Stimulated activated effector memory CD8-positive, alpha-beta T cell treated with anti-CD3 and anti-CD28 coated beads, Interleukin-12 subunit alpha, Interleukin-12 subunit beta, amount 100 ng/mL, for 72 hours (primary cell): ENCODE measurements at regions not wholly inside any gene's neighbourhood (a gene's known extent, or its start where the extent isn't known, plus 50 kb on each side); places are given as distances from the start of the nearest gene placed in this dataset.
"Not testable (repeated sequence)": the region's sequence is repeated elsewhere in the genome, so short reads cannot be mapped to it uniquely, and the experiment has no call there.

Source experiments
- ATAC-seq: fragments of 150-1000 bp; cut with Tn5 transposase; 2 replicates; pipeline ENCODE4 v1.10.0; 2021
- DNase-seq, 2 donors: peaks; one replicate each; pipeline ENCODE4 v3.0.0; 2021 to 2022; ENCODE audit warnings: low spot score in 2 of 2
- H3K27ac Mint-ChIP-seq: one replicate; pipeline ENCODE4 v1.8.0; 2022; ENCODE audit warnings: mild to moderate bottlenecking, mixed read lengths
- H3K36me3 Mint-ChIP-seq: one replicate; pipeline ENCODE4 v1.8.0; 2022; ENCODE audit warnings: mild to moderate bottlenecking, mixed read lengths
- H3K4me1 Mint-ChIP-seq: one replicate; pipeline ENCODE4 v1.8.0; 2022; ENCODE audit warnings: mixed read lengths
- H3K4me3 Mint-ChIP-seq: one replicate; pipeline ENCODE4 v1.8.0; 2022; ENCODE audit warnings: mild to moderate bottlenecking, mixed read lengths
- H3K9me3 Mint-ChIP-seq: one replicate; pipeline ENCODE4 v1.8.0; 2022; ENCODE audit warnings: mixed read lengths

DNA sequence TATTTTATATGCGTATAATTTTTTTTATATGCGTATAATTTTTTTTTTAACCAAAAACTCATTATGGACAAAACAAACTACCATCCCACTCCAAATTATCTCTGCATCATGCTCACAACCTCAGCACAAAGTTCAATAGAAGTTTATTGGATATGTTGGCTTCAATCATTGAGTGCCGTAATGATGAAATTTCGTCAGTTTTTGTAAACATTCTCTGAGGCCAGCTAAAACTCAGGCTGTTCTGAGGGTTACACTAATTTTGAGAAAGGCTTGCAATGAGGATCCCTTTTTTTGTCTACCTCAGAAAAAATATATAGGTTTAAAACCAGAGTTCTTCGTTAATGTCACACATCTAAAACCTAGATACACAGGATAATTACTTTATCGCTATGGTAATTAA lies 1253.2 kb downstream of the EFNA5 start:
- Mint-ChIP-seq H3K4me1 (no peaks in the 10 kb centered on the region), H3K4me3 (no peak overlapping the region), H3K27ac (no peak overlapping the region), H3K36me3 (no peaks in the 10 kb centered on the region), H3K9me3 (peaks cover 16% of the 10 kb centered on the region)
- DNase-seq (no peak), ATAC-seq (no peak)

DNA sequence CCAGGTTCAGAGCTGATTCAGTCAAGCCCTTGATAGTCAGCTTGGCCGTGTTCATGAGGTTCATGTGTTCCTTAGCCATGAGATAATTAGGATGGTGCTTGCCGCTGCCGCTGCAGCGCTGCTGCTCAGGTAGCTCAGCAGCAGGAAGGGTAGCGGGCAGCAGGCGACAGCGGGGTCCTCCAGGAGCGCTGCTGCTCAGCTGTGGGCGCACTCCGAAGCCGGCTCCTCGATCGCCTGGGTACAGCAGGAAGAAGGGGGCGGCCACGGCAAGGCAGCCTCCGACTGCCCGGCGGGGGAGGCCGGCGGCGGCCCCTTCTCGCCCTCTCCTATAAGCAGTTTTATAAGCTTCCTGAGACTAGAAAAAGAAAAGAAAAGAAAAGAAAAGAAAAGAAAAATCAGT lies 1253.6 kb downstream of the EFNA5 start:
- Mint-ChIP-seq H3K36me3 (no peaks in the 10 kb centered on the region), H3K4me1 (no peaks in the 10 kb centered on the region), H3K27ac (no peak overlapping the region), H3K4me3 (no peak overlapping the region), H3K9me3 (peaks cover 13% of the 10 kb centered on the region)
- DNase-seq (no peak), ATAC-seq (no peak)

DNA sequence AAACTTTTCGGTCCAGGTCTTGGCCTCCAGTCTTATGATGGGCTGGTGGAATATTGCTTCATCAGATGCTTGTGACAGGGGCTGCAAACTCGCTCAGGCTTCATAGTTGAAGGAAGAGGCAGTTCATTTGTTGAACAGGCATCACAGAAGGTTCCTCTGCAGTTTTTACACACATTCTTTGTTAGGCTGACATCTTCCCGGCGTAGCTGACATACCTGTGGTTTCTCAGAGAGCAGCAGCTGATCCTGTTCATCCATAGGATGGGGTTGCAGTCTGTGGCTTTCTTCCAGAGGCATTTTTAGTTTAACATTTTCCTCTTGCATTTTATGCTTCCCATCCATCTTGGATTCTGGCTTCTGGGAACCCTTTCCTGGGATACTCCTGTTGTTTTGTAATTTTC lies 1255.2 kb downstream of the EFNA5 start:
- H3K9me3 Mint-ChIP-seq: peaks cover 13% of the 10 kb centered on the region
- no peaks in the 10 kb centered on the region for H3K36me3 Mint-ChIP-seq
- no peak for ATAC-seq
- no peak overlapping the region for H3K4me3 Mint-ChIP-seq
- H3K27ac Mint-ChIP-seq: no peak overlapping the region
- H3K4me1 Mint-ChIP-seq: no peaks in the 10 kb centered on the region
- no peak for DNase-seq

DNA sequence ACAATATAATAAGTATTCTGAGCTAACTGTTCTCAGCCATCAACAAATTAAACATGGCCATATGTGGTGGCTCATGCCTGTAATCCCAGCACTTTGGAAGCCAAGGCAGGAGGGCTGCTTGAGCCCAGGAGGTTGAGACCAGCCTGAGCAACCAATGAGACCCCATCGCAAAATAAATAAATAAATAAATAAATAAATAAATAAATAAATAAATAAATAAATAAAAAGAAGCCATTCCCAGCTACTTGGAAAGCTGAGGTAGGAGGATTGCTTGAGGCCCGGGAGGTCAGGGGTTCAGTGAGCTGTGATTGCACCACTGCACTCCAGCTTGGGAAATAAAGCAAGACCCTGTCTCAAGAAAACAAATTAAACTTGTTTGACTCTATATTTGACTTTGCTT lies 1256.4 kb downstream of the EFNA5 start:
- Mint-ChIP-seq H3K27ac (no peak overlapping the region), H3K36me3 (no peaks in the 10 kb centered on the region), H3K4me1 (no peaks in the 10 kb centered on the region), H3K9me3 (peaks cover 13% of the 10 kb centered on the region), H3K4me3 (no peak overlapping the region)
- no peak for ATAC-seq
- DNase-seq: no peak

DNA sequence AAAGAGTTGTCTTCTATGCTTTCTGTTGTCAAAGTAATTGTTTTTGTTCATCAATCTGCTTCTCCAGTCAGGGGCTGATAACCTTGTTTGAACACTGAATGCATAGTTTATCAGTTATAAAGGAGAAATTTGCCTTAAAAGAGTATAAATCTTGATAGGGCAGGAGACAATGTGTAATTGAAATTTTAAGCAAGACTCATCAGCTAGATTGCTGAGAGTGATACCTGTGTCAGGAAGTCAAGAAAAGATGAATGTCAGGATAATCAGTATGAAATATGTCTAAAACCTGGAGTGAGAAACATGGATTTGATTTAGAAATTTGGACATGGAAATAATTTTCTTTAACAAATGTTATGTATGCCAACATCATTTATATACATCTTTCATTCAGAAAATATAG lies 1258.1 kb downstream of the EFNA5 start:
- Mint-ChIP-seq H3K4me1 (no peaks in the 10 kb centered on the region), H3K9me3 (peaks cover 11% of the 10 kb centered on the region), H3K36me3 (no peaks in the 10 kb centered on the region), H3K4me3 (no peak overlapping the region), H3K27ac (no peak overlapping the region)
- ATAC-seq (no peak), DNase-seq (no peak)

DNA sequence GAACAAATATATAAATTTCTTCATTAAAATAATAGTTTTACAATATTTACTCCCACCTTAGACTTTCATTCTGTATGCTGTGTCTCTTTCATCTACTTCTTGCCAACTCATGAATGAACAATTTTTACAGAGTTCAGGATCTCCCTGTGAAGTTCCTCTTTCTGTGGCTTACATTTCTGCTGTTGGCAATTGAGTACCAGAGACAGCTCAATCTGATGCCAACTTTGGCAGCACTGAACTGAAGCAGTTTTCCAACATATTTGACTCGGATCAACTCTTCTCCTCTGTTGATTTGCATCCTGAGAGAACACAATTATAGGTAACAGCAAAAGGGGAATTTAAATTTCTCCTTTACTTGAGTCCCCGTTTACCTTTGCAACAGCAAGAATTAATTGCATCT lies 1262.2 kb downstream of the EFNA5 start:
- Mint-ChIP-seq H3K9me3 (no peaks in the 10 kb centered on the region), H3K4me3 (no peak overlapping the region), H3K4me1 (no peaks in the 10 kb centered on the region), H3K27ac (no peak overlapping the region), H3K36me3 (no peaks in the 10 kb centered on the region)
- ATAC-seq (no peak), DNase-seq (no peak)

DNA sequence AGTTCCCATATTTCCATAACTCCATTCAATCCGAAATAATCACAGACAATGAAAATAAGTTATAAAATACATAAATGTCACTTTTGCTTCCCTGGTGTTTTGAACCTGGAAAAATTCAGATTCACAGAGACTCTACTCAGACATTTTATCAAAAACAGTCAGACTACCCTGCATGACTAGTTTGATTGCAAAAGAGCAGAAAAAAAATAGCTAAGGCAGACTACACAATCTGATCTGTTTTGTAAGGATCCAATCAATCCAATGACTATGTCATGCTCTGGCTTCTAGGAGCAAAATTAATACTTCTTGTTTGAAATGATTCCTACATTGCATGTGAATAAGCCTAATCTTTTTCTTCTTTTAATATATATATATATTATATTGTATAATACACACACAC lies 1262.6 kb downstream of the EFNA5 start:
- Mint-ChIP-seq H3K4me1 (no peaks in the 10 kb centered on the region), H3K4me3 (no peak overlapping the region), H3K9me3 (no peaks in the 10 kb centered on the region), H3K36me3 (no peaks in the 10 kb centered on the region), H3K27ac (no peak overlapping the region)
- no peak for ATAC-seq
- no peak for DNase-seq

DNA sequence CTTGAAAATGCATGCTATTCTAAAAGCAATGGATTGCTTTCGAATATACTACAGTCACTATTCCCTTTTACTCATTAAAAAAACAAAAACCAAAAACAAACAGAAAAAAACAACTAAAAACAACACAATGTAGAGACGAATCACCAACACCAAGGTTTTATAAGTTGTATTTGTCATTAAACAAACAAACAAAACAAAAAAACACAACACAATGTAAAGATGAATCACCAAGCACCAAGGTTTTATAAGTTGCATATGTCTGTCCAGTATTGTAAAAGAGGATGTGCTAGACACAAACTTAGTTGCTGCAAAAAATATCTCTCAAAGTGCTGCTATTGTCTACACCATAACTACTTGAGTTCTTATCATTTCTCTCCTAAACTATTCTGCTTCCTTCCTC lies 1269.2 kb downstream of the EFNA5 start:
- DNase-seq (no peak), ATAC-seq (no peak)
- Mint-ChIP-seq H3K4me1 (no peaks in the 10 kb centered on the region), H3K36me3 (no peaks in the 10 kb centered on the region), H3K9me3 (no peaks in the 10 kb centered on the region), H3K27ac (no peak overlapping the region), H3K4me3 (no peak overlapping the region)

DNA sequence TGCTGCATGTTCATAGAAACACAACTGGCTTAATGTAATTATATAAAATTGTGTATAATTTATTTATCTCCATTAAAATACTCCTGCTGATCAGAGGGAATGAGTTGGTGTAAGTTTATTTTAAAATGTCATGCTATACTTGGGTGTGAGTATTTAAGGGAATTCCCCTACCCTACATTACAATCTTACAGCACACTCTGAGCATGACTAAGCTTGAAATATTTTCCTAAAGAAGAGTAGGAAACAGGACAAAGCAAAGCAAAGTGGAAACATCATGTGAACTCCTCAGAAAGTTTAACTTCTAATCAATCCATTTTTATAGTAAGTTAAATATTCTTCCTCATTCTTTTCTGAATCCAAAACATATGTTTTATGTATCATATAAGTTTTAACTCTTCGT lies 1271.3 kb downstream of the EFNA5 start:
- Mint-ChIP-seq H3K9me3 (peaks cover 4% of the 10 kb centered on the region), H3K36me3 (no peaks in the 10 kb centered on the region), H3K4me3 (no peak overlapping the region), H3K4me1 (no peaks in the 10 kb centered on the region), H3K27ac (no peak overlapping the region)
- ATAC-seq: no peak
- no peak for DNase-seq

DNA sequence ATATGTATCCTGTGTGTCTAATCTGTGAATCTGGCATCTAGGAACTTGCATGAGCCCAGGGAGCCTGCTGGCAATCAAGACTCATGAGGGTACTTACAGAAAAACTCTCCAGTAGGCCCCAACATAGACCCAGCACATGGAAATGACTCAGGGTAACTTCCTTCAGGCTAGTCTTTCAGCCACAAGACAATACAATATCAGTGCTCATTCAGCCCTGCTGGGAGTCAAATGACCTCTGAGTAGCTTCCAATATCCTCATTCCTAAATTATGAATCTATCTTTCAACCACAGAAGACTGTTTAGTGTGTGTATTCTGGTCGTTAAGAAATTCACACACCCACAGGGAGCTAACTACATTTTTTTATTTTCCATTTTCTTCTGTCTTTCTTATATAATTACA lies 1273.0 kb downstream of the EFNA5 start:
- H3K27ac Mint-ChIP-seq: no peak overlapping the region
- DNase-seq (no peak), ATAC-seq (no peak)
- H3K4me1 Mint-ChIP-seq: no peaks in the 10 kb centered on the region
- no peak overlapping the region for H3K4me3 Mint-ChIP-seq
- peaks cover 4% of the 10 kb centered on the region for H3K9me3 Mint-ChIP-seq
- H3K36me3 Mint-ChIP-seq: no peaks in the 10 kb centered on the region

DNA sequence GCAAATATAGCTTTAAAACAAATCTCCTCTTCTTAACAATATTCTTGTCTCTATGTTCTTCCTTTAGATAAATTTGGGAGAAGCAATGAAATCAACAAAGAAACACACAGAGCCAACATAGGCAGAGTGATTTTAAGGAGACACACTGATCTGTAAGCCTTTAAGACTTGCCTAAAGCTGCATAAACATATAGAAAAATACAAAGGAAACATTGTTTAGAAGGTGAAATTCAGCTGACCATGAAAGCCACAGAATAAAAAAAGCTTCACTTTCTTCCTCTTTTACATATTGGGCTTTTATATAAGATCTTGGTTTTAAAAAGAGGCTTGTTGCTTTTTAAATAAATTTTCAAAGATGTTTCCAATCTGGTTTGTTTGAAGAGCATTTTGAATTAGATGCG lies 1277.5 kb downstream of the EFNA5 start:
- Mint-ChIP-seq H3K36me3 (no peaks in the 10 kb centered on the region), H3K4me1 (no peaks in the 10 kb centered on the region), H3K27ac (no peak overlapping the region), H3K4me3 (no peak overlapping the region), H3K9me3 (peaks cover 4% of the 10 kb centered on the region)
- ATAC-seq (no peak), DNase-seq (no peak)

DNA sequence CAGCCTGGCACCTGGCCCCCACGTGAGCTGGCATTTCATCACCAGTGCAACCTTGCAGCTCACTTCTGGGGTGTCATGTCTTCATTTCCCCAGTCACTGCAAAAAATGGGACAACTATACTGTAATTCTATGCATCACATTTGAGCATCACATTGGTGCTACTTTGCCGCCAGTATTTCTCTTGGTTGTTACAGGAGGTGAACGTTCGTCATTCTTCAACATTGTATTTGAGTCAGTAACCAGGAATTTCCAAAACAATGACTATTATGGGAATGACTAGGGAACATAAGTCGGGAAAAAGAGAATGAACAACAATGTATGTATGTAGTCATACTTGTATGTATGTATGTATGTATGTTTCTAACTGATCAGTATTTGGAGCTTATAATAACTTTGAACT lies 1278.0 kb downstream of the EFNA5 start:
- no peaks in the 10 kb centered on the region for H3K36me3 Mint-ChIP-seq
- no peak overlapping the region for H3K4me3 Mint-ChIP-seq
- no peak overlapping the region for H3K27ac Mint-ChIP-seq
- peaks cover 4% of the 10 kb centered on the region for H3K9me3 Mint-ChIP-seq
- H3K4me1 Mint-ChIP-seq: no peaks in the 10 kb centered on the region
- ATAC-seq (no peak), DNase-seq (no peak)

DNA sequence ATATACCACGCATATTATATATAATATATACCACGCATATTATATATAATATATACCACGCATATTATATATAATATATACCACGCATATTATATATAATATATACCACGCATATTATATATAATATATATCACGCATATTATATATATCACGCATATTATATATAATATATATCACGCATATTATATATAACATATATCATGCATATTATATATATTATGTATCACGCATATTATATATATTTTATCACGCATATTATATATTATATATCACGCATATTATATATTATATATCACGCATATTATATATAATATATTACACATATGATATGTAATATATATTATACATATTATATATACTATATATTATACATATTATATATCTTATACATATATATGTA lies 1283.0 kb downstream of the EFNA5 start:
- DNase-seq, H3K36me3 Mint-ChIP-seq, H3K4me1 Mint-ChIP-seq, H3K4me3 Mint-ChIP-seq, H3K9me3 Mint-ChIP-seq, H3K27ac Mint-ChIP-seq, ATAC-seq: not testable (repeated sequence)

DNA sequence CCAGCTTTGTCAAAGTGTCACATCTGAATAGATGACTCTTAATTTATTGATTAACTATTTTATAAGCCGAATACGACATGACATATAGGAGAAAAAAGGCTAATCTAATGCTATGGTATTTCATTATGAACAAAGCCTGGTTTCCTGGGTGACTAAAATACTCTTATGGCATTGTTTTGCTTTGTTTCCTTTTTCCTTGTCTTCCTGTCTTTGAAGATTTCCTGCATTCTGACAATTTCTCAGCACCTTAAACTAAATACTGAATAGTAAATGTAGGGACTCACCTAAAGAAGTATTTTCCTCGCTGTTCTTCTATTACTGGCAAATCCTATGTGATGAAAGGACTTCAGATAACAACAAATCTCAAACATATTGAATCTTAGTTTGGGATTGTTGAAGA lies 1284.5 kb downstream of the EFNA5 start:
- Mint-ChIP-seq H3K27ac (no peak overlapping the region), H3K9me3 (no peaks in the 10 kb centered on the region), H3K36me3 (no peaks in the 10 kb centered on the region), H3K4me1 (no peaks in the 10 kb centered on the region), H3K4me3 (no peak overlapping the region)
- DNase-seq (no peak), ATAC-seq (no peak)

DNA sequence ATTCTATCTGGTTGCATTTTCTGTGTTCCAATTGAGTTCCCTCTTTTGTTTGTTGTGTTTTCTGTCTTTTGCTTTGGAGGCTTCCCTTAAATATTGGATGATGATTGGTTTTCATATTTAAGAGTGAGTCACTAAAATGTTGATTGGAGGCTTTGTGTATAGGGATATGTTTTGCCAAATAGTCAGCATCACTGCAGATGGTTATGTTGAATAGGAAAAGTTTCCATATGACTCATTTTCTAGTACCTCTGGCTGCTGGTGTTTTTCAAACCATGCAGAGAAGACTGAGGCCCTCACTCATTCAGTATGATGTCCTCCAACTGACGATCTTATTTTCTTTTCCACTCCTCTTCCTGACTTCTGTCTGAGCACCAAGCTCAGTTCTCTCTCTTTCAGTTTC lies 1290.0 kb downstream of the EFNA5 start:
- Mint-ChIP-seq H3K36me3 (no peaks in the 10 kb centered on the region), H3K27ac (no peak overlapping the region), H3K4me3 (no peak overlapping the region), H3K4me1 (no peaks in the 10 kb centered on the region), H3K9me3 (peaks cover 9% of the 10 kb centered on the region)
- DNase-seq: no peak
- ATAC-seq: no peak

DNA sequence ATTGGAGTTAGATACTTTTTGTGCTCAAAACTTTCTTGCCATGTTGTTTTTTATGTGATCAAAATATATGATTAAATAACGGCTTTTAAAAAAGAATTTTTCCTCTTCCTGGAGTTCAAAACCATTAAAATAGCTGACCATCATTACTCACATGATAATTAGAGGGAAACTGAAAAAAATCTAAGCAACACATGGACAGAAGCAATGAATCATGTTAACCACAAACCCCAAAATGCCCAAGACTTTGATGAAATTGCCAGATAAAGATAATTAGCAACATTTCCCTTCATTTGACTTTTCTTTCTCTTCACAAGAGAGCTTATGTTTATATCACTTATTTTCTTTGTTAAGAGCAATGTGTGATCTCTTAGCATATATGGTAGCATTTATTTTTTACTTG lies 1294.2 kb downstream of the EFNA5 start:
- H3K4me3 Mint-ChIP-seq: no peak overlapping the region

DNA sequence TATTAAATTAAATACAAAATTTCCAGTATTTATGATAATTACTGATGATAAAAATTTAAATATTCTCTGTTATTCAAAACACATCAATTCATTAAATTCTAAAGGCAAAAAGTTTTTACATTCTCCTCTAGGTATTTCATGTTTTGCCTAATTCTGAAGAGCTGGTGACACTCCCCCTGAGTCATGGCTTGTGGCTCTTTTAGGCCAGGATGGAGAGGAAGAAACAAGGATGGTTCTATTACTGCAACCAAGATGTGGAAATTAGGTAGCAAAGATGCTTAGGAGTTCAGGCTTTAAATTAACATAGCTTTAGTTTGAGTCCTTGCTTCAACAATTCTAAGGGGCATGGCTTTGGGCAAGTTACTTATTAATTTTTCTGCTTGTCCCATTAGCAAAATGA lies 1295.8 kb downstream of the EFNA5 start:
- Mint-ChIP-seq H3K9me3 (peaks cover 15% of the 10 kb centered on the region), H3K4me1 (no peaks in the 10 kb centered on the region), H3K36me3 (no peaks in the 10 kb centered on the region), H3K27ac (no peak overlapping the region), H3K4me3 (no peak overlapping the region)
- DNase-seq: no peak
- ATAC-seq: no peak

More for the DNA sequence above, 1294.2 kb downstream of the EFNA5 start:
- no peaks in the 10 kb centered on the region for H3K36me3 Mint-ChIP-seq
- DNase-seq (no peak), ATAC-seq (no peak)
- no peak overlapping the region for H3K27ac Mint-ChIP-seq
- H3K4me1 Mint-ChIP-seq: no peaks in the 10 kb centered on the region
- peaks cover 9% of the 10 kb centered on the region for H3K9me3 Mint-ChIP-seq
